ENCODE measurements at regions not wholly inside any gene's neighbourhood (a gene's known extent, or its start where the extent isn't known, plus 50 kb on each side); places are given as distances from the start of the nearest gene placed in this dataset.

DNA sequence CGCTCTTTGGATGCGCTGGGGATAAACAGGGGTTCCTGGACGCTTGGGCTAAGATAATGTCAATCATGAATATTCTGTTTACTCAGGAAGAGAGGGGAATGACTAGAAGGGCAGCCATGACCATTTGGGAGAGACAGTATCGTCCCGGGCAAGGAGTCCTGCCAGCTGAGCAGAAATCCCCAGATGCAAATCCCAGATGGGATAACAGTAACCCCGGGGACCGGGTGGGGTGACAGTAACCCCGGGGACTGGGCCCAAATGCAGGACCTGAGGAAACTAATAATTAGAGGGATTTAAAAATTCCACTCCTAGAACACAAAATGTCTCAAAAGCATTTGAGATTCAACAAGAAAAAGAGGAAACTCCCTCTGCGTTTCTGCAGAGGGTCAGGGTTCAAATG lies 189.0 kb upstream of the PPP1R26 start:
- H3K4me3 Mint-ChIP-seq: no peak overlapping the region
- Histone ChIP-seq H3K4me2 (no peak overlapping the region), H3F3A (ENCODE audit: low read depth) (peaks cover 7% of the 10 kb centered on the region), H3K4me3 (no peak overlapping the region), H3K27ac (no peak overlapping the region), H3K36me3 (no peaks in the 10 kb centered on the region), H2AFZ (replicated peaks) (no peak overlapping the region), H3K79me2 (ENCODE audit: low read depth) (no peaks in the 10 kb centered on the region), H3K27me3 (no peaks in the 10 kb centered on the region), H4K20me1 (ENCODE audit: low read depth) (no peaks in the 10 kb centered on the region), H3K9ac (no peak overlapping the region), H3K4me1 (peaks cover 8% of the 10 kb centered on the region), H3K9me3 (ENCODE audit: low read depth) (no peaks in the 10 kb centered on the region)
- H3K27me3 Mint-ChIP-seq (ENCODE audit: insufficient read depth, low read depth): peaks cover 7% of the 10 kb centered on the region
- H3K36me3 Mint-ChIP-seq: no peaks in the 10 kb centered on the region
- H3K27ac Mint-ChIP-seq: no peak overlapping the region
- H3K9me3 Mint-ChIP-seq: no peaks in the 10 kb centered on the region
- TF ChIP-seq, protein P1, sequence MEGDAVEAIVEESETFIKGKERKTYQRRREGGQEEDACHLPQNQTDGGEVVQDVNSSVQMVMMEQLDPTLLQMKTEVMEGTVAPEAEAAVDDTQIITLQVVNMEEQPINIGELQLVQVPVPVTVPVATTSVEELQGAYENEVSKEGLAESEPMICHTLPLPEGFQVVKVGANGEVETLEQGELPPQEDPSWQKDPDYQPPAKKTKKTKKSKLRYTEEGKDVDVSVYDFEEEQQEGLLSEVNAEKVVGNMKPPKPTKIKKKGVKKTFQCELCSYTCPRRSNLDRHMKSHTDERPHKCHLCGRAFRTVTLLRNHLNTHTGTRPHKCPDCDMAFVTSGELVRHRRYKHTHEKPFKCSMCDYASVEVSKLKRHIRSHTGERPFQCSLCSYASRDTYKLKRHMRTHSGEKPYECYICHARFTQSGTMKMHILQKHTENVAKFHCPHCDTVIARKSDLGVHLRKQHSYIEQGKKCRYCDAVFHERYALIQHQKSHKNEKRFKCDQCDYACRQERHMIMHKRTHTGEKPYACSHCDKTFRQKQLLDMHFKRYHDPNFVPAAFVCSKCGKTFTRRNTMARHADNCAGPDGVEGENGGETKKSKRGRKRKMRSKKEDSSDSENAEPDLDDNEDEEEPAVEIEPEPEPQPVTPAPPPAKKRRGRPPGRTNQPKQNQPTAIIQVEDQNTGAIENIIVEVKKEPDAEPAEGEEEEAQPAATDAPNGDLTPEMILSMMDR (IDR thresholded peaks at IDR 0.05): no peak
- TF ChIP-seq EZH2 (IDR thresholded peaks at IDR 0.05) (no peak), EZH2phosphoT487 (IDR thresholded peaks at IDR 0.05) (no peak)
- peaks cover 17% of the 10 kb centered on the region for H3K4me1 Mint-ChIP-seq
- DNase-seq (ENCODE audit: low spot score): no peak

DNA sequence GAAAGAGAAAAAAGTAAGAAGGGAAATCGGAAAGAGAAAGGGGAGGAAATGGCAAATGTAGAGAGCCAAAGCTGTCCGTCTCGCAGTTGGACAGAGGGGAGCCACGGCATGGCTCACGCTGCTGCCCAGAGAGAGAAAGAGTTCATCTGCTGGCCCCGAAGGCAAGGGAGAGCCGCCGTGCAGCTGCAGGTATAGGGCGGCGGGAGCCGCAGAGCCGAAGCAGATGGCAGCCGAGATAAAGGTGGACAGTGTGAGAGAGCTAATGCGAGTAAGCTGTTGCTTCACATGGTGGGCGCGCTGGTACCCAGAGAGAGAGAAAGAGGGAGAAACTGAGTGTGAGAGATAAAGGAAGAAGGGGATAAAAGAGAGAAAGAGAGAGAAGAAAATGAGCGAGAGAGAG lies 188.4 kb upstream of the PPP1R26 start:
- Histone ChIP-seq H3K27ac (no peak overlapping the region), H3K4me2 (no peak overlapping the region), H3K9me3 (ENCODE audit: low read depth) (no peaks in the 10 kb centered on the region), H3K4me1 (peaks cover 8% of the 10 kb centered on the region), H3K79me2 (ENCODE audit: low read depth) (no peaks in the 10 kb centered on the region), H2AFZ (replicated peaks) (no peak overlapping the region), H3F3A (ENCODE audit: low read depth) (peaks cover 2% of the 10 kb centered on the region), H4K20me1 (ENCODE audit: low read depth) (no peaks in the 10 kb centered on the region), H3K36me3 (no peaks in the 10 kb centered on the region), H3K27me3 (no peaks in the 10 kb centered on the region), H3K4me3 (no peak overlapping the region), H3K9ac (no peak overlapping the region)
- DNase-seq (ENCODE audit: low spot score): no peak
- TF ChIP-seq EZH2 (IDR thresholded peaks at IDR 0.05) (no peak), EZH2phosphoT487 (IDR thresholded peaks at IDR 0.05) (no peak)
- TF ChIP-seq, protein P1 (IDR thresholded peaks at IDR 0.05): no peak
- Mint-ChIP-seq H3K4me1 (peaks cover 20% of the 10 kb centered on the region), H3K9me3 (no peaks in the 10 kb centered on the region), H3K36me3 (no peaks in the 10 kb centered on the region), H3K4me3 (no peak overlapping the region), H3K27ac (no peak overlapping the region), H3K27me3 (ENCODE audit: insufficient read depth, low read depth) (peaks cover 7% of the 10 kb centered on the region)

DNA sequence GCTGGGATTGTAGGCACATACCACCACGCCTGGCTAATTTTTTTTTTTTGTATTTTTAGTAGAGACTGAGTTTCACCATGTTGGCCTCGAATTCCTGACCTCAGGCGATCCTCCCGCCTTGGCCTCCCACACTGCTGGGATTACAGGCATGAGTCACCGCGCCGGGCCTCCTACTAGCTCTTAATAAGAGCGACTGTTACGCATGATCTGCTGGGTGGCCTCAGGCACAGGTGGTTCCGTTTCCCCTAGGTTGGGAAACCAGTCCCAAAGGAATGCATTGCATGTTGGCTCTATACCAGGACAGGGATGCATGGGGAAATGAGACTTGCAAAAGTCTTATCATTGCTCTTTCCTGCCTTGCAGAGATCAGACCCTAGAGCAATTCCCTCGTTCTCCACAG lies 184.7 kb upstream of the PPP1R26 start:
- Mint-ChIP-seq H3K9me3 (no peaks in the 10 kb centered on the region), H3K36me3 (no peaks in the 10 kb centered on the region), H3K4me1 (peaks cover 22% of the 10 kb centered on the region), H3K4me3 (no peak overlapping the region), H3K27me3 (ENCODE audit: insufficient read depth, low read depth) (peaks cover 8% of the 10 kb centered on the region), H3K27ac (no peak overlapping the region)
- TF ChIP-seq EZH2phosphoT487 (IDR thresholded peaks at IDR 0.05): no peak
- TF ChIP-seq, protein P1 (IDR thresholded peaks at IDR 0.05): no peak
- DNase-seq (ENCODE audit: low spot score): no peak
- Histone ChIP-seq H4K20me1 (ENCODE audit: low read depth) (no peaks in the 10 kb centered on the region), H3K9ac (no peak overlapping the region), H3F3A (ENCODE audit: low read depth) (no peaks in the 10 kb centered on the region), H3K9me3 (ENCODE audit: low read depth) (no peaks in the 10 kb centered on the region), H3K27ac (no peak overlapping the region), H3K4me1 (peaks cover 8% of the 10 kb centered on the region), H3K27me3 (no peaks in the 10 kb centered on the region), H3K79me2 (ENCODE audit: low read depth) (no peaks in the 10 kb centered on the region), H3K4me3 (no peak overlapping the region), H3K4me2 (no peak overlapping the region), H3K36me3 (no peaks in the 10 kb centered on the region), H2AFZ (replicated peaks) (no peak overlapping the region)
